ENCODE measurements at regions not wholly inside any gene's neighbourhood (a gene's known extent, or its start where the extent isn't known, plus 50 kb on each side); places are given as distances from the start of the nearest gene placed in this dataset.
"Not testable (repeated sequence)": the region's sequence is repeated elsewhere in the genome, so short reads cannot be mapped to it uniquely, and the experiment has no call there.

DNA sequence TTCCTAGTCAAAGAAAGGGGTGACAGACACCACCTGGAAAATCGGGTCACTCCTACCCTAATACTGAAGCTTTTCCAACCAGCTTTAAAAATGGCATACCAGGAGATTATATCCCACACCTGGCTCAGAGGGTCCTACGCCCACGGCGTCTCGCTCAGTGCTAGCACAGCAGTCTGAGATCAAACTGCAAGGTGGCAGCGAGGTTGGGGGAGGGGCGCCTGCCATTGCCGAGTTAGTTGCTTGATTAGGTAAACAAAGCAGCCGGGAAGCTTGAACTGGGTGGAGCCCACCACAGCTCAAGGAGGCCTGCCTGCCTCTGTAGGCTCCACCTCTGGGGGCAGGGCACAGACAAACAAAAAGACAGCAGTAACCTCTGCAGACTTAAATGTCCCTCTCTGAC is 127.1 kb downstream of the NXPE2 start:
- DNase-seq (ENCODE audit: low read depth, low spot score), result not testable (repeated sequence)

GRCh38 chr11:114811971-114812370 is 133.6 kb downstream of the NXPE2 start:
- DNase-seq (ENCODE audit: low read depth, low spot score), result no peak

DNA sequence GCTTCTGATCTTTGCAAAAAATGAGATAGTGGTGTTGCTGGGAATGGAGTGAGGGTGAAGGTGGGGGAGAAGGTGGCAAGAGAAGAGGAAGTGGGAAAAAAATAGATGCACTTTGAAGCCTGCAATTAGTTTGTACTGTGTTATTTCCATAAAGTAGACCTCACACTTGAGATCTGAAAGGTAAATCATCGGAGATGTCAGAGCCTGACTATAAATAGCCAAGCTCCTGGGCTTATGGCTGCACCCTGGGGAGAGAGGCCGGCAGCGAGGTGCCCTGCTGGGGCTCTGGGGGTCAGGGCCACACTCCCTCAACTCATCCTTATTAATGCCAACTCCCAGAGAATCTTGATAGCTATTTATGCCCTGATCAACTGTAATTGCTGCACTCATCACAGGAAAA is 134.4 kb downstream of the NXPE2 start:
- DNase-seq (ENCODE audit: low read depth, low spot score), result no peak

DNA sequence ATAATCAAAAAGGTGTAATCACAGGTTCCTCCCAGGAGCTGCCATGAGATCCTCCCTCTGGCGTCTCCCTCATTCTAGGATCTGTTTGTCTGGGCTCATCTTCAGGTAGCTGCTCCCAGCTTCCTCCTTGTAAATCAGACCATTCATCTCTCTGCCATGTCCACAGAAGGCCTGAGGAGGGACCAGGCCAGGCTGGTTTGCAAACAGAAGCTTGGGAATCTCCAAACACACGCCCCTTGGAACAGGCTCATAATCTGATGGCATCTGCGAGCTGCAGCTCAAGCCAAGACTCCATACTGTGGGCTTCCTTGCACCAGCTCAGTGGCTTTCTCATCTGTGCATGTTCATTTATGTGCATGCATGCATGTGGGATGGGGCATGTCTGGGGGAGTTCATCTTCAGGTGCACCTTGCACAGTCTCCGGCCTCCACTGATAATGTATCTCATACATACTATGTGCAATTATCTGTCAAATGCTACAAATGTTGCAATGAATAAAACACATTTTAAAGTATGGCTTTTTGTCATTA is 134.9 kb downstream of the NXPE2 start:
- no peak for DNase-seq (ENCODE audit: low read depth, low spot score)

DNA sequence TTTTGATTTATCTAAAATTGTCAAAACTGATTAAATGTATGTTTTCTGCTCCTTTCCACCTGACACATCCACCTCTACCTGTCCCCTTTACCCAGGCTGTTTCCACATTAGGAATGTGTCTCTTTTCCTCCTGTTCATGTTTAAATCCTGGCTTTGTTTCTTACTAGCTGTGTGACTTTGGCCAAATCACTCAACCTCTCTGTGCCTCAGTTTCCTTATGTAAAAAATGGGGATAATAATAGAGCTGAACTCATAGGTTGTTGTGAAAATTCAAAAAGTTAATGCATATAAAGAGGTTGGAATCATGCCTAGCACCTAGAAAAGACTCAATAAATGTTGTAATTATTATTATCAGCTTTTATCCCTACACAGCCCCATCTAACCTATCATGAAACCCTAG is 136.8 kb downstream of the NXPE2 start:
- no peak for DNase-seq (ENCODE audit: low read depth, low spot score)

- DNase-seq (ENCODE audit: low read depth, low spot score), result no peak
Measured at GRCh38 chr11:114815761-114816160, 137.4 kb downstream of the NXPE2 start.

- no peak for DNase-seq (ENCODE audit: low read depth, low spot score)
Measured at GRCh38 chr11:114816791-114817190, 138.5 kb downstream of the NXPE2 start.

- no peak for DNase-seq (ENCODE audit: low read depth, low spot score)
Measured at GRCh38 chr11:114818382-114818781, 140.1 kb downstream of the NXPE2 start.

- DNase-seq (ENCODE audit: low read depth, low spot score), result no peak
Measured at GRCh38 chr11:114819028-114819427, 140.7 kb downstream of the NXPE2 start.

- DNase-seq (ENCODE audit: low read depth, low spot score), result no peak
Measured at GRCh38 chr11:114820621-114821020, 142.3 kb downstream of the NXPE2 start.

DNA sequence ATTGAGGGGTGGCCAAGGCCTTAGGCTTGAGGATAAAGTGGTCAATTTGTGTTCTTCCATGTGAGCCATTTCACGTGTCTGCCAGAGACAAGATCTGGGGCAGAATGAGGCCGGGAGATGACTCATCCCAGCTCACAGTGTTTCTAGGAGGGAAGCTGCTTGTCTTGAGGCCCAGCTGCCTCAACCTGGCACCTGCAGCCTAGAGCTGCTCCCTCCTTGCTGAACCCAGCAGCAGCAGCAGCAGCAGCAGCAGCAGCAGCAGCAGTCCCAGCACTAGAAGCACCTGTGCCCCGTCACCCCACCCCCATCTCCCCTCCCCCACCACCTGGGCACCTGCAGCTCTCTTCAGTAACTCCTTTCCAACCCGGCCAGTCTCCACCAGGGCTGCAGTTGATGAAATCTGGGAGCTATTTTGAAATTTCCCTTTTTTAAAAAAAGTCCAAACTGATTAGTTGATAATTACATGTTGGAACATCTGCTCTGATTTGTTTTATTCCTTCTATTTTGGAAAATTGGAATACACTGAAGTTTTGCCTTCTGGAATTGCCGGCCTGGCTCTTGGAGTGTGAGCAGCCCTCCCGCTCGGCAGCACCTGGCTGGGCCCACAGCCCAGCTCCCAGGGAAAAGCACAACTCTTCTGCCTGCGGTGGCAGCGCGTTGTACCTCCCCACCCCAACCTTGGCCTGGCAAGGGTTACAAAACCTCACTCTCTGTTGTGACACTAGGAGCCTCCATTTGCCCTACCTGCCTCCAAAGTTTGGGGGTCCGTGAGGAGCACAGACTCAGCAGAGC is 143.5 kb downstream of the NXPE2 start:
- DNase-seq (ENCODE audit: low read depth, low spot score), result no peak

DNA sequence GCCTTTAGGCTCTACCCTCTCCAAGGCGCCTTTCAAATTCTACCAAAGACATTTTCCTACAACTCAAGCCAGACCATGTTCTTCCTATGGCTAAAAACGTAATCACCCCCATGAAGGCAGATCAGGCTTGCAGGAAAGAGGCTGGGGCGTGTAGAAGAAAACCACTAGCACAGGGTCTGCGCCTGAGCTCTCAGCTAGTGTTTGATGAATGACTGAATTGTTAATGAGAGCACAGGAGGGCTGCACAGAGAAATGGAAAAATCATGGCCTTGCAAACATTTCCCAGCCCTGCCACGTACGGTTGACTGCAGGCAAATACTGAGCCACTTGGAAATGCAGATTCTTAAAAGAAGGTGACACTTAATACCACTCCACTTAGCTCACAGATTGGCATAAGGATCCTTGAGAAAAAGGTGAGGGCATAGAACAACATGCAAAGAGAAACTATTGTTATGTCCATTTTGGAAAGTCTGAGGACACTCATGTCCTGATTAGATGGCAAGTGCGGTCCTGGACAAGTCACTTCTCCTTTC is 148.6 kb downstream of the NXPE2 start:
- DNase-seq (ENCODE audit: low read depth, low spot score), result no peak

GRCh38 chr11:114827736-114828135 is 149.4 kb downstream of the NXPE2 start:
- DNase-seq (ENCODE audit: low read depth, low spot score), result no peak

- no peak for DNase-seq (ENCODE audit: low read depth, low spot score)
Measured at GRCh38 chr11:114832532-114833125, 154.3 kb downstream of the NXPE2 start.

- no peak for DNase-seq (ENCODE audit: low read depth, low spot score)
Measured at GRCh38 chr11:114836161-114836560, 157.8 kb downstream of the NXPE2 start.

DNA sequence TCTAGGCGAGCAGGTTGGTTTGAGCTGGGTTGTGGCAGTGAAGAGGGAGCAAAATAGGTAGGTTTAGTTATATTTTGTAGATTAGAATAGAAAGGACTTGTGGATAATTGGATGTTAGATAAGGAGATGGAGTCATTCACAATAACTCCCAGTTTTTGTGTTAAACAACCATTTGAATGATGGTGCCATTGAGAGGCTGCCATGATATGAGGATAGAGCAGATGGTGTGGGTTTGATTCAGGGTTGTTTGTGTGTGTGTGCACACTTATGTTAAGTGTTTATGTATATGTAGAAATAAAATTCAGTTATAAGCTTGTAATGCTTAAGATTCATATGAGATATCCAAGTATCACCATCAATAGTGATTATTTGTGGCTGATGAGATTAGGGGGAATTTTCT is 166.6 kb downstream of the NXPE2 start:
- DNase-seq (ENCODE audit: low read depth, low spot score), result no peak

- no peak for DNase-seq (ENCODE audit: low read depth, low spot score)
Measured at GRCh38 chr11:114845766-114846415, 167.6 kb downstream of the NXPE2 start.

GRCh38 chr11:114846416-114846791 is 168.1 kb downstream of the NXPE2 start:
- no peak for DNase-seq (ENCODE audit: low read depth, low spot score)

DNA sequence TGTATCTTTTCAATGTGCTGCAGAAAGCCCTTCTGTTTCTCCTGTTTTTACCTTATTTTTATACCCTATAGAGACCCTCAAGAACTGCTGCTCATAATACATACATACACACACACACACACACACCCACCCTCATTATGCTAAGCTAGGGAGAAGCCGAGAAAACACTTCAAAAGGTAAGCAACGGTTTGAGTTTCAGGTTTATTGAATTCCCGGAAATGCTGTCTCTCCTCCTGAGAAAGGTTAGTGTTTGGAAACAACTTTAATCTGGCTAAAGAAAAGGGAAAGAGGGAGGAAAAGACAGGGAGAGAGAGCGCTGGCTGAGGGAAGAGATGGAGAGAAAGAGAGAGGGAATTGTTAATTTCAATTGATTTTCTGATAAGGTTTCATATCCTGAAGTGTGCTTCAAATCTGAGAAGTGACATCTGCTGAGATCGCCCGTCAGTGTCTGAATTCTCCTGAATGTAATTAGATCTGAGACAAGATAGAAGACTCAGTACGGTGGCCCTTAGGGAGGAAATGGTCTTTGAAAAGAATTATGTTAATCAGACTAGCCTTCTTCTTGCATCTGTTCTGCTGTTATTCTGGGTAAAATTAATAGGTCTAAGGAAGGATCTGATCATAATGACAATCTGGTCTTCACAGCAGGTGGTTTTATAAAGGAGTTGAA is 169.1 kb downstream of the NXPE2 start:
- no peak for DNase-seq (ENCODE audit: low read depth, low spot score)

- no peak for DNase-seq (ENCODE audit: low read depth, low spot score)
Measured at GRCh38 chr11:114848027-114848426, 169.7 kb downstream of the NXPE2 start.

GRCh38 chr11:114857281-114857680 is 179.0 kb downstream of the NXPE2 start:
- DNase-seq (ENCODE audit: low read depth, low spot score), result no peak

DNA sequence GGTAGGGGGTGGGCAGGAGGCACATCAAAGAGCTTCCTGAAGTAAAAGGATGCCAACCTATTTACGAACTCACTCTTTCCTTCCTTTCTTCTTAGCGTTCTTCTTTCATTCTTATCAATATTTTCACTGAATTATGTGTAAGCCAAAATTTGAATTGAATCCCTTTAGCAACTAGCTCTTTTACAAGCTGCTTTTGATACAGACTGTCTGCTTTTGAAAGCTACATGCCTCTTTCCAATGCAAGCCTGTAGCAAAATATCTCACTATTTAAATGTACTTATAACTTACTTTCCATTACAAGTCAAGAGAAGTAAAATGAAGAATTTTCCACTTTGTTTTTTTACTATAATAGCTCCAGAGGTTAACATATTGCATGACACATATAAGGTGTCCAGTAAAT is 186.6 kb downstream of the NXPE2 start:
- no peak for DNase-seq (ENCODE audit: low read depth, low spot score)
